Fibroblast of the aortic adventitia (primary cell): ENCODE measurements at regions not wholly inside any gene's neighbourhood (a gene's known extent, or its start where the extent isn't known, plus 50 kb on each side); places are given as distances from the start of the nearest gene placed in this dataset.

ENCODE experiments used
- DNase-seq: peaks from one replicate; pipeline ENCODE4 v3.0.0-alpha.2; 2010; ENCODE audit warnings: low read depth
- H3K4me3 ChIP-seq: 2 replicates; pipeline ENCODE4 v1.5.1; 2011; ENCODE audit warnings: low read depth, mild to moderate bottlenecking, control low read depth, low read length, moderate library complexity
- TF ChIP-seq, protein P1 (sequence below): IDR thresholded peaks from 2 replicates; pipeline ENCODE4 v1.5.1; 2011; ENCODE audit warnings: mild to moderate bottlenecking, low read length, control low read depth, inconsistent platforms; ENCODE audit not compliant: insufficient read depth

DNA sequence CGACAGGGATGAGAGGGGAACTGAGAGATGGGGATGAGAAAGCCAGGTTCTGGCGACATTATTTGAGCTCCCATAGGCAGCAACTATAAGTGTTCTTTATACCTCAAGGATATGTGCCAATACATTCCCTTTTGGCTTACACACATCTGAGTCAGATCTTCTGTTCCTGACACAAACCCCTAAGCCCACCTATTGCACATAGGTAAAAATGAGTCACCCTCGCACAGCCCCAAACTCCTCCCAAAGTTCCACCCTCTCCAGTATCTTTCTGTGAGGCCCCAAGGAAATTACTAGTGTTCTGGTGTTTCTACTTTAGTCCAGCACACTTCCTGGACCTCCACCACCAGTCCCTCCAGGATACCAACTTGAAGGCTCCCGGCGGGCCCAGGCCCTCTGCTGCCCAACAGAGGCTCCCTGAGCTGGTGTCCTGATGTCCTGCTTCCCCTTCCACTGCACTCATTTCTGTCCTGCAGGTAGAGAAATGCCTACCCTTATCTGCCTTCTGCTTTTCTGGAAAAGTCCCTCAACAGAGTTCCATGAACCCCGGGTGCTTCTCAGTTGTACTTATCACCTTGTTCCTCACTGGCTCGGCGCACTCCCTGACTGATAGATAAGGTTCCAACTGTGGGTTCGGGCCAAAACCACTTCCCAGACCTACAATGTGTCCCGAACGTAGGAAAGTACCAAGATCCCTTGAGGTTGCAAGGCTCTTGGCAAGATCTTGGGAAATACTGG is 125.5 kb downstream of the EN1 start:
- no peak overlapping the region for H3K4me3 ChIP-seq
- TF ChIP-seq, protein P1, sequence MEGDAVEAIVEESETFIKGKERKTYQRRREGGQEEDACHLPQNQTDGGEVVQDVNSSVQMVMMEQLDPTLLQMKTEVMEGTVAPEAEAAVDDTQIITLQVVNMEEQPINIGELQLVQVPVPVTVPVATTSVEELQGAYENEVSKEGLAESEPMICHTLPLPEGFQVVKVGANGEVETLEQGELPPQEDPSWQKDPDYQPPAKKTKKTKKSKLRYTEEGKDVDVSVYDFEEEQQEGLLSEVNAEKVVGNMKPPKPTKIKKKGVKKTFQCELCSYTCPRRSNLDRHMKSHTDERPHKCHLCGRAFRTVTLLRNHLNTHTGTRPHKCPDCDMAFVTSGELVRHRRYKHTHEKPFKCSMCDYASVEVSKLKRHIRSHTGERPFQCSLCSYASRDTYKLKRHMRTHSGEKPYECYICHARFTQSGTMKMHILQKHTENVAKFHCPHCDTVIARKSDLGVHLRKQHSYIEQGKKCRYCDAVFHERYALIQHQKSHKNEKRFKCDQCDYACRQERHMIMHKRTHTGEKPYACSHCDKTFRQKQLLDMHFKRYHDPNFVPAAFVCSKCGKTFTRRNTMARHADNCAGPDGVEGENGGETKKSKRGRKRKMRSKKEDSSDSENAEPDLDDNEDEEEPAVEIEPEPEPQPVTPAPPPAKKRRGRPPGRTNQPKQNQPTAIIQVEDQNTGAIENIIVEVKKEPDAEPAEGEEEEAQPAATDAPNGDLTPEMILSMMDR, result no peak
- peak; percentile 63 for DNase-seq

DNA sequence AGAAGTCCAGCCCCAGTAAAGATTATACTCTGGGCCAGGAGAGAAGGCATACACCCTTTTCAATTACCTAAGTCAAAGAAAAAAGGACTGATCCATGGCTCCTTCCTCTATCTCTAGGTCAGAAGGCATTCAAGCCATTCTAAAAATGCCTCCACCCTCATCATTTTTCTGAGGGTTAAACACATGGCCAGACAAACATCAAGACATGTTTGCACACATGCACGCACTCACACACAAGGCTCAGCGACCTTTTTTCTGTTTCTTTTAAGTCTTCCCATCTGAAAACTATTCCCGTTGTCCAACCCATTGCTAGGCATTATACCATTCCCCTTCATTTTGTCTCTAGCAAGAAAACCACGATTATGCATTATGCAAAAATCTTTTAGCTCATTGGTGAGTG is 126.6 kb downstream of the EN1 start:
- H3K4me3 ChIP-seq, result no peak overlapping the region
- DNase-seq, result no peak
- TF ChIP-seq, protein P1, result no peak

DNA sequence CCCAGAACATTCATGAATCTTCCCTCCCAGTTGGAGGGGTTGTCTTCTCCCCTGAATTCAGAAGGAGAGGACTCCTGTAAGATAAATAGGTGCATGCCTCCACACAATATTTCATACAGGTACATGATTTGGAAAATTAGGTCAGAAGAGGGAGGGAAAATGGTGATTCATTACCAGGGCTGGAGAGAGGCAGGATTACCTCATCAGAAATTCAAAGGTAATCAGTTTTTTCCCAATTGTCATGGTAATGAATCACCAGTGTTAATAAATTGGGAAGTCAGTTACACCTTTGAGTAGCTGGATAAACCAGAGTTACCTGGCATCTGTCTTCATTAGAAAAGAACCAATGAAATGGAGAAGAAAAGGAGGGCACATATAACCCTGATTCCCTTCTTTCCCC is 128.5 kb downstream of the EN1 start:
- no peak overlapping the region for H3K4me3 ChIP-seq
- TF ChIP-seq, protein P1, result no peak
- DNase-seq, result no peak

DNA sequence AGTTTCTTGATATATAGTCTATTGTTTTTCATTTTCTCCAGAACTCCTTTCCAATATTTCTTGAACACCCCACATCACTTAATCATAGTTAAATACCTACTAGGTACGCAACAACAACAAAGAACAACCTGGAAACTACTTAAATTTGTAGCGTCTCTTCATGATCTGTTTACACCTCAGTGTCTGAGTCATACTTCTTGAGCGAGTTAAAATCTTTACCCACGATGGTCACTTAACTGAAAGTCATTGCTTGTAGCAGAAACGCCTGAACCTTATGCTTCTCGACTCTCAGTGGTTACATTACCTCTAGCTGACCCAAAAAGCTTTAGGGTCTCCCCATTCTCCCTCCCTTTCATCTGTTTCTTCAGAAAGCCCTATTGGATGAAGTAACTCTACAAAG is 131.3 kb downstream of the EN1 start:
- DNase-seq, result no peak
- H3K4me3 ChIP-seq, result no peak overlapping the region
- TF ChIP-seq, protein P1, result no peak

DNA sequence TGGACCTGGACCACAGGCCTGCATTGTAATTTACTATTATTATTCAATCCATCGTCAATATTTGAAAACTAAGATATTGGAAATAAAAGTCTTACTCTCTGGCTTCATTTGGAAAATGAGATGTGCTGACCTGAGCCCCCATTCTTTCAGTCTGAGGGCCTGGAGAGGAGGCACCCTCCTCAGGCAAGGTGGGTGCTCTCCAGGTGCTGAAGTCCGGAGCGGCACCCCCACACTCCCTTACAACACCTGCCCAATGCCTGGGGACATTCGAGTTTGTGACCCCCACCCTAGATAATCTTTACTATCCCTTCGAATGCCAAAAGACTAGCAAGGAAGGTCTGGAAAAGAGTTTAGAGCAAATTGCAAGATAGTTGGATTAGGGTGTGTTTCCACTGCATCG is 133.3 kb downstream of the EN1 start:
- TF ChIP-seq, protein P1, result no peak
- no peak overlapping the region for H3K4me3 ChIP-seq
- DNase-seq, result no peak

DNA sequence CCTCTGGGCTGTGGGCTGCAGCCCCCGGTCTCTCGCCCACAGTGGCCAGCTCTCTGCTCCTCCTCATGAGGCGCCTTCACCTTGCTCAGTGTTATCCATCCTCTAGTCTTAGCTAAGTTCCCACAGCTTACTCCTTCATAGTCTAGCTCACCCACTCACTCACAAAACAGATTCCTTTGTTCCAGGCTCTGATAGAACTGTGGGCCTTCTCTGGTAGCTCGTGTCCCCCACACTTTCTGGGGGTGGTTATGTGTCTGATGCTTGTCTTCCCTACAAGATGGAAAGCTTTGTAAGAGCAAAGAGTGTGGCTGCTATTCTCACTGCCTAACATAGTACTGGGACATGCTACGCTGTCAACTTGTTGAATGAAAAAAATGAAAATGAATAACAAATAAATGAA is 135.8 kb downstream of the EN1 start:
- DNase-seq, result no peak
- TF ChIP-seq, protein P1, result no peak
- no peak overlapping the region for H3K4me3 ChIP-seq

DNA sequence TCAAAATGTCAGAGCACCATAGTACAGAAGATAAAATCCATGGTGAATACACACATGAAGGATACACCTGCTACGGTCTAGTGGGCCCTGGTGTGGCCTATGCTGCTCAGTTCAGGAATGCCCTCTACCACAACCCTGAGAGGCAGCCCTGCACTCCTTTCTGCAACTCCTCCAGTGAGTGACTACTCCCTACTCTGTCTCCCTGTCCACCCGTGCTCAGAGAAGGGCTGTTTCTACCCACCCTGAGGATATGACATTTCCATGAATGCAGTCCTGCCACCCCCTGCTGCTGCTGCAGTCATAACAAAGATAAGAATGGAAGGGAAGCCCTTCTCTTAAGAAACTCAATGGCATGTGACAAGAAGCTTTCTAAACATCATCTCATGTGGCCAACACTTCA is 137.0 kb downstream of the EN1 start:
- DNase-seq, result no peak
- TF ChIP-seq, protein P1, result no peak
- no peak overlapping the region for H3K4me3 ChIP-seq
